T-cell (primary cell): ENCODE measurements at regions not wholly inside any gene's neighbourhood (a gene's known extent, or its start where the extent isn't known, plus 50 kb on each side); places are given as distances from the start of the nearest gene placed in this dataset.

Experiments
- ATAC-seq, 4 experiments: fragments of 200-7000 bp in 3 of 4; fragments of 150-1000 bp in 1 of 4; cut with Tn5 transposase; replicated peaks in 1 of 4; 1 replicate in 3 of 4; 2 replicates in 1 of 4; pipeline ENCODE4 v1.10.0; 2021; ENCODE audit warnings: moderate library complexity in 3 of 4, mild to moderate bottlenecking in 2 of 4, moderate number of reproducible peaks in 1 of 4
- CTCF ChIA-PET, 2 donors: fragments of 300-600 bp; sonication (Branson Sonifier 250); formaldehyde crosslinking; loops; one replicate each; lab custom pipeline; 2022; ENCODE audit warnings: antibody characterized with exemption in 2 of 2; lab: Charles Lee
- POLR2A ChIA-PET, 2 donors: fragments of 300-600 bp; sonication (Branson Sonifier 250); formaldehyde crosslinking; loops; one replicate each; lab custom pipeline; 2022; ENCODE audit warnings: antibody characterized with exemption in 2 of 2; lab: Charles Lee
- DNase-seq, 35 experiments: peaks; one replicate each; pipeline versions ENCODE4 v3.0.0 to v3.0.0-alpha.2; 2013 to 2023
- H3K27ac ChIP-seq: one replicate; pipeline ENCODE4 v1.5.1; 2013; ENCODE audit warnings: low read length
- H3K27me3 ChIP-seq, 2 experiments: replicated peaks in 1 of 2; 1 replicate in 1 of 2; 2 replicates in 1 of 2; pipeline versions ENCODE4 v1.6.1 to v1.7.0; 2013; ENCODE audit warnings: low read length in 1 of 2, mixed read lengths in 1 of 2; ENCODE audit not compliant: control insufficient read depth in 2 of 2, insufficient read depth in 2 of 2; ENCODE audit errors: extremely low read depth in 1 of 2
- H3K36me3 ChIP-seq, 2 donors: 1 replicate in 1 of 2; 2 replicates in 1 of 2; pipeline versions ENCODE4 v1.6.1 to v1.7.0; 2013; ENCODE audit warnings: low read length in 1 of 2; ENCODE audit not compliant: control insufficient read depth in 2 of 2, insufficient read depth in 1 of 2; ENCODE audit errors: extremely low read depth in 1 of 2
- H3K4me1 ChIP-seq, 2 experiments: 1 replicate in 1 of 2; 2 replicates in 1 of 2; pipeline versions ENCODE4 v1.6.1 to v1.7.0; 2013; ENCODE audit warnings: low read length in 2 of 2, mixed read lengths in 1 of 2; ENCODE audit not compliant: insufficient read depth in 2 of 2, control insufficient read depth in 1 of 2; ENCODE audit errors: extremely low read depth in 1 of 2
- H3K4me3 ChIP-seq, 2 donors: 1 replicate in 1 of 2; 2 replicates in 1 of 2; pipeline versions ENCODE4 v1.5.1 to v1.7.0; 2013; ENCODE audit warnings: mild to moderate bottlenecking in 2 of 2, low read length in 1 of 2, moderate library complexity in 1 of 2; ENCODE audit not compliant: control insufficient read depth in 1 of 2; ENCODE audit errors: extremely low read depth in 1 of 2
- H3K9me3 ChIP-seq: 2 replicates; pipeline ENCODE4 v1.7.0; 2013
- H3K27ac Mint-ChIP-seq, 2 donors: one replicate each; pipeline ENCODE4 v1.8.0; 2020 to 2021; ENCODE audit warnings: mild to moderate bottlenecking in 2 of 2, mixed read lengths in 2 of 2
- H3K27me3 Mint-ChIP-seq, 2 donors: one replicate each; pipeline ENCODE4 v1.8.0; 2021 to 2022; ENCODE audit warnings: mixed read lengths in 2 of 2
- H3K36me3 Mint-ChIP-seq: one replicate; pipeline ENCODE4 v1.8.0; 2021; ENCODE audit warnings: mixed read lengths
- H3K4me1 Mint-ChIP-seq, 3 donors: one replicate each; pipeline ENCODE4 v1.8.0; 2020 to 2022; ENCODE audit warnings: mixed read lengths in 3 of 3, mild to moderate bottlenecking in 1 of 3
- H3K4me3 Mint-ChIP-seq, 3 donors: one replicate each; pipeline ENCODE4 v1.8.0; 2020 to 2022; ENCODE audit warnings: mild to moderate bottlenecking in 3 of 3, mixed read lengths in 3 of 3, moderate library complexity in 3 of 3
- H3K9me3 Mint-ChIP-seq, 3 donors: one replicate each; pipeline ENCODE4 v1.8.0; 2020 to 2022; ENCODE audit warnings: mixed read lengths in 3 of 3
- WGBS: methylation state at CpG from one replicate; pipeline ENCODE4 v1.1.5; 2013; ENCODE audit warnings: missing lambda C conversion rate; ENCODE audit not compliant: insufficient coverage; 5-methylcytosine and 5-hydroxymethylcytosine counted together

- H3K9me3 Mint-ChIP-seq: no peaks in the 10 kb centered on the region
- WGBS: no CpG with 5 or more reads among the region's 3 CpGs
Observed at GRCh38 chr19:31152906-31153305, 196.3 kb downstream of the TSHZ3 start.

GRCh38 chr19:31149441-31149941 is 199.7 kb downstream of the TSHZ3 start:
- no peak overlapping the region for H3K27ac Mint-ChIP-seq
- Histone ChIP-seq H3K4me1 (no peaks in the 10 kb centered on the region), H3K27me3 (peaks cover 0 to 15% of the 10 kb centered on the region in 2 experiments), H3K36me3 (no peaks in the 10 kb centered on the region), H3K9me3 (no peaks in the 10 kb centered on the region), H3K27ac (no peak overlapping the region), H3K4me3 (no peak overlapping the region)
- ChIA-PET POLR2A (no interaction called here), CTCF (no interaction called here)
- DNase-seq (no peak), ATAC-seq (no peak)
- no peak overlapping the region for H3K4me3 Mint-ChIP-seq
- 94% methylated on average over 8 of the region's 23 CpGs for WGBS
- no peaks in the 10 kb centered on the region for H3K27me3 Mint-ChIP-seq
- no peaks in the 10 kb centered on the region for H3K4me1 Mint-ChIP-seq
- no peaks in the 10 kb centered on the region for H3K36me3 Mint-ChIP-seq
- no peaks in the 10 kb centered on the region for H3K9me3 Mint-ChIP-seq

More at GRCh38 chr19:31152906-31153305, 196.3 kb downstream of the TSHZ3 start:
- Mint-ChIP-seq H3K36me3 (no peaks in the 10 kb centered on the region), H3K27ac (no peak overlapping the region), H3K27me3 (peaks cover 0 to 15% of the 10 kb centered on the region in 2 donors), H3K4me3 (no peak overlapping the region), H3K4me1 (no peaks in the 10 kb centered on the region)
- H3K4me1 ChIP-seq: no peaks in the 10 kb centered on the region
- ChIA-PET POLR2A (no interaction called here), CTCF (interaction anchor here in 1 of 2 donors (0.6 kb wide), 1 partner anchor 922 kb away, joined by 4 read pairs; no protein-coding TSS in a partner anchor)
- DNase-seq (no peak), ATAC-seq (no peak)
- no peaks in the 10 kb centered on the region for H3K36me3 ChIP-seq
- no peaks in the 10 kb centered on the region for H3K9me3 ChIP-seq
- no peak overlapping the region for H3K27ac ChIP-seq
- no peak overlapping the region for H3K4me3 ChIP-seq
- H3K27me3 ChIP-seq: peaks cover 0 to 12% of the 10 kb centered on the region in 2 experiments

GRCh38 chr19:31148671-31149070 is 200.6 kb downstream of the TSHZ3 start:
- no peaks in the 10 kb centered on the region for H3K9me3 Mint-ChIP-seq
- Histone ChIP-seq H3K4me3 (no peak overlapping the region), H3K36me3 (no peaks in the 10 kb centered on the region), H3K27ac (no peak overlapping the region), H3K4me1 (no peaks in the 10 kb centered on the region), H3K27me3 (peaks cover 0 to 15% of the 10 kb centered on the region in 2 experiments), H3K9me3 (no peaks in the 10 kb centered on the region)
- ChIA-PET CTCF (interaction anchor here in 1 of 2 donors (0.8 kb wide), 1 partner anchor 11 kb away, joined by 3 read pairs; no protein-coding TSS in a partner anchor), POLR2A (no interaction called here)
- DNase-seq (no peak), ATAC-seq (no peak)
- H3K27ac Mint-ChIP-seq: no peak overlapping the region
- no peak overlapping the region for H3K4me3 Mint-ChIP-seq
- no peaks in the 10 kb centered on the region for H3K4me1 Mint-ChIP-seq
- no peaks in the 10 kb centered on the region for H3K36me3 Mint-ChIP-seq
- H3K27me3 Mint-ChIP-seq: no peaks in the 10 kb centered on the region
- WGBS: 61% methylated on average over 3 of the region's 4 CpGs

GRCh38 chr19:31147234-31147633 is 202.0 kb downstream of the TSHZ3 start:
- no peak overlapping the region for H3K27ac ChIP-seq
- peaks cover 0 to 15% of the 10 kb centered on the region in 2 experiments for H3K27me3 ChIP-seq
- Mint-ChIP-seq H3K36me3 (no peaks in the 10 kb centered on the region), H3K4me1 (no peaks in the 10 kb centered on the region), H3K27me3 (no peaks in the 10 kb centered on the region), H3K9me3 (no peaks in the 10 kb centered on the region), H3K4me3 (no peak overlapping the region), H3K27ac (no peak overlapping the region)
- H3K4me1 ChIP-seq: no peaks in the 10 kb centered on the region
- ATAC-seq (no peak), DNase-seq (no peak)
- WGBS: 71% methylated on average over 2 of the region's 2 CpGs
- no peaks in the 10 kb centered on the region for H3K9me3 ChIP-seq
- H3K4me3 ChIP-seq: no peak overlapping the region
- ChIA-PET POLR2A (no interaction called here), CTCF (no interaction called here)
- no peaks in the 10 kb centered on the region for H3K36me3 ChIP-seq

- Mint-ChIP-seq H3K4me3 (no peak overlapping the region), H3K9me3 (no peaks in the 10 kb centered on the region), H3K36me3 (no peaks in the 10 kb centered on the region), H3K27ac (no peak overlapping the region), H3K27me3 (peaks cover under 1 to 1% of the 10 kb centered on the region in 2 donors), H3K4me1 (no peaks in the 10 kb centered on the region)
- no peak overlapping the region for H3K4me3 ChIP-seq
- CTCF ChIA-PET: no interaction called here
- H3K27ac ChIP-seq: no peak overlapping the region
- H3K27me3 ChIP-seq: peaks cover 0 to 15% of the 10 kb centered on the region in 2 experiments
- WGBS: 79% methylated on average over 5 of the region's 16 CpGs
- no peaks in the 10 kb centered on the region for H3K4me1 ChIP-seq
- POLR2A ChIA-PET: no interaction called here
- DNase-seq (no peak), ATAC-seq (no peak)
- no peaks in the 10 kb centered on the region for H3K36me3 ChIP-seq
- H3K9me3 ChIP-seq: no peaks in the 10 kb centered on the region
Observed at GRCh38 chr19:31146546-31147183, 202.6 kb downstream of the TSHZ3 start.

- Mint-ChIP-seq H3K9me3 (no peaks in the 10 kb centered on the region), H3K4me1 (no peaks in the 10 kb centered on the region), H3K27ac (no peak overlapping the region), H3K27me3 (peaks cover 2 to 3% of the 10 kb centered on the region in 2 donors), H3K4me3 (no peak overlapping the region), H3K36me3 (no peaks in the 10 kb centered on the region)
- DNase-seq: no peak
- Histone ChIP-seq H3K4me3 (no peak overlapping the region), H3K27ac (no peak overlapping the region), H3K36me3 (no peaks in the 10 kb centered on the region), H3K9me3 (no peaks in the 10 kb centered on the region), H3K4me1 (no peaks in the 10 kb centered on the region), H3K27me3 (peaks cover 0 to 15% of the 10 kb centered on the region in 2 experiments)
- no peak for ATAC-seq
- 85% methylated on average over 13 of the region's 13 CpGs for WGBS
- ChIA-PET POLR2A (no interaction called here), CTCF (no interaction called here)
Observed at GRCh38 chr19:31146015-31146414, 203.2 kb downstream of the TSHZ3 start.
